BE2C (cell line): ENCODE measurements at regions not wholly inside any gene's neighbourhood (a gene's known extent, or its start where the extent isn't known, plus 50 kb on each side); places are given as distances from the start of the nearest gene placed in this dataset.

ENCODE experiments used
- DNase-seq: peaks from one replicate; pipeline ENCODE4 v3.0.0-alpha.2; 2020
- H3K27me3 ChIP-seq: fragments of 250-450 bp; sonication (Bioruptor Pico); 2 replicates; pipeline ENCODE4 v1.5.1; 2020; ENCODE audit warnings: mild to moderate bottlenecking
- H3K36me3 ChIP-seq: fragments of 250-450 bp; sonication (Bioruptor Pico); 2 replicates; pipeline ENCODE4 v1.5.1; 2020; ENCODE audit warnings: mild to moderate bottlenecking
- H3K4me1 ChIP-seq: fragments of 250-450 bp; sonication (Bioruptor Pico); 2 replicates; pipeline ENCODE4 v1.5.1; 2020
- H3K4me3 ChIP-seq: 2 replicates; pipeline ENCODE4 v1.5.1; 2011; ENCODE audit warnings: low read depth, low read length
- H3K9me3 ChIP-seq: fragments of 250-450 bp; sonication (Bioruptor Pico); 2 replicates; pipeline ENCODE4 v1.5.1; 2020
- TF ChIP-seq, protein P1 (sequence below): IDR thresholded peaks from 2 replicates; pipeline ENCODE4 v1.5.1; 2012; ENCODE audit warnings: mild to moderate bottlenecking, low read depth, low read length

DNA sequence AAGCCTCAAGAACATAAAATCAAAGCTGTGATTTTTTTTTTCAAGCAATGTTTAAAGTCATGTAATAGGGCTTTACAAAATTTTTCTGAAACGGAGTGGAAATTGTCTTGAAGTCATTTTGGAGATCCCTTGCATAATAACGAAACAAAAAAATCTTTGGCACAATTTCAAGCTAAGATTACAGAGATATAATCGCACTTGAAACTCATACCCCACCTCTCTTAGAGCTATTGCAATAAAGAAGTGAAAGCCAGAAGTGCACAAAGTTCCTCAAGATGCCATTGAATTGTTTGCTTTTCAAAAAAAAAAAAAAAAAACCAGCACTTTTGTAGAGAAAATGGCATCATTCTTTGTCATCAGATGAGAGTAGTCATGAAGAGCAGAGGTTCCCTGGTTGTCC is 152.3 kb downstream of the PAX3 start:
- no peak for DNase-seq

GRCh38 chr2:222142027-222142426 is 156.8 kb downstream of the PAX3 start:
- no peak for DNase-seq
- H3K4me1 ChIP-seq = no peaks in the 10 kb centered on the region
- TF ChIP-seq, protein P1, sequence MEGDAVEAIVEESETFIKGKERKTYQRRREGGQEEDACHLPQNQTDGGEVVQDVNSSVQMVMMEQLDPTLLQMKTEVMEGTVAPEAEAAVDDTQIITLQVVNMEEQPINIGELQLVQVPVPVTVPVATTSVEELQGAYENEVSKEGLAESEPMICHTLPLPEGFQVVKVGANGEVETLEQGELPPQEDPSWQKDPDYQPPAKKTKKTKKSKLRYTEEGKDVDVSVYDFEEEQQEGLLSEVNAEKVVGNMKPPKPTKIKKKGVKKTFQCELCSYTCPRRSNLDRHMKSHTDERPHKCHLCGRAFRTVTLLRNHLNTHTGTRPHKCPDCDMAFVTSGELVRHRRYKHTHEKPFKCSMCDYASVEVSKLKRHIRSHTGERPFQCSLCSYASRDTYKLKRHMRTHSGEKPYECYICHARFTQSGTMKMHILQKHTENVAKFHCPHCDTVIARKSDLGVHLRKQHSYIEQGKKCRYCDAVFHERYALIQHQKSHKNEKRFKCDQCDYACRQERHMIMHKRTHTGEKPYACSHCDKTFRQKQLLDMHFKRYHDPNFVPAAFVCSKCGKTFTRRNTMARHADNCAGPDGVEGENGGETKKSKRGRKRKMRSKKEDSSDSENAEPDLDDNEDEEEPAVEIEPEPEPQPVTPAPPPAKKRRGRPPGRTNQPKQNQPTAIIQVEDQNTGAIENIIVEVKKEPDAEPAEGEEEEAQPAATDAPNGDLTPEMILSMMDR = no peak
- H3K9me3 ChIP-seq = no peaks in the 10 kb centered on the region
- H3K36me3 ChIP-seq = no peaks in the 10 kb centered on the region
- H3K4me3 ChIP-seq = no peak overlapping the region
- no peaks in the 10 kb centered on the region; the same call in 1 of the 2 replicates for H3K27me3 ChIP-seq

More for the DNA sequence above, 152.3 kb downstream of the PAX3 start:
- H3K27me3 ChIP-seq = no peaks in the 10 kb centered on the region; the same call in 1 of the 2 replicates
- TF ChIP-seq, protein P1 = no peak
- H3K4me3 ChIP-seq = no peak overlapping the region
- H3K4me1 ChIP-seq = no peaks in the 10 kb centered on the region
- H3K9me3 ChIP-seq = no peaks in the 10 kb centered on the region
- no peaks in the 10 kb centered on the region for H3K36me3 ChIP-seq

GRCh38 chr2:222136106-222136630 is 162.6 kb downstream of the PAX3 start:
- no peaks in the 10 kb centered on the region for H3K9me3 ChIP-seq
- TF ChIP-seq, protein P1 = no peak
- no peak overlapping the region for H3K4me3 ChIP-seq
- H3K4me1 ChIP-seq = no peaks in the 10 kb centered on the region
- H3K27me3 ChIP-seq = no peaks in the 10 kb centered on the region
- DNase-seq = no peak
- no peaks in the 10 kb centered on the region for H3K36me3 ChIP-seq

GRCh38 chr2:222134654-222135053 is 164.1 kb downstream of the PAX3 start:
- TF ChIP-seq, protein P1 = no peak
- H3K36me3 ChIP-seq = no peaks in the 10 kb centered on the region
- DNase-seq = no peak
- H3K9me3 ChIP-seq = no peaks in the 10 kb centered on the region
- H3K27me3 ChIP-seq = no peaks in the 10 kb centered on the region
- H3K4me1 ChIP-seq = no peaks in the 10 kb centered on the region
- H3K4me3 ChIP-seq = no peak overlapping the region

- Histone ChIP-seq H3K36me3 (no peaks in the 10 kb centered on the region), H3K27me3 (no peaks in the 10 kb centered on the region), H3K9me3 (no peaks in the 10 kb centered on the region), H3K4me3 (no peak overlapping the region), H3K4me1 (no peaks in the 10 kb centered on the region)
- DNase-seq = no peak
- TF ChIP-seq, protein P1 = no peak
Measured at GRCh38 chr2:222133897-222134296, 164.9 kb downstream of the PAX3 start.

- H3K36me3 ChIP-seq = no peaks in the 10 kb centered on the region
- no peak overlapping the region for H3K4me3 ChIP-seq
- no peak for DNase-seq
- H3K4me1 ChIP-seq = no peaks in the 10 kb centered on the region
- H3K9me3 ChIP-seq = no peaks in the 10 kb centered on the region
- H3K27me3 ChIP-seq = no peaks in the 10 kb centered on the region
- TF ChIP-seq, protein P1 = no peak
Measured at GRCh38 chr2:222130855-222131254, 167.9 kb downstream of the PAX3 start.
